ENCODE measurements at regions not wholly inside any gene's neighbourhood (a gene's known extent, or its start where the extent isn't known, plus 50 kb on each side); places are given as distances from the start of the nearest gene placed in this dataset.

DNA sequence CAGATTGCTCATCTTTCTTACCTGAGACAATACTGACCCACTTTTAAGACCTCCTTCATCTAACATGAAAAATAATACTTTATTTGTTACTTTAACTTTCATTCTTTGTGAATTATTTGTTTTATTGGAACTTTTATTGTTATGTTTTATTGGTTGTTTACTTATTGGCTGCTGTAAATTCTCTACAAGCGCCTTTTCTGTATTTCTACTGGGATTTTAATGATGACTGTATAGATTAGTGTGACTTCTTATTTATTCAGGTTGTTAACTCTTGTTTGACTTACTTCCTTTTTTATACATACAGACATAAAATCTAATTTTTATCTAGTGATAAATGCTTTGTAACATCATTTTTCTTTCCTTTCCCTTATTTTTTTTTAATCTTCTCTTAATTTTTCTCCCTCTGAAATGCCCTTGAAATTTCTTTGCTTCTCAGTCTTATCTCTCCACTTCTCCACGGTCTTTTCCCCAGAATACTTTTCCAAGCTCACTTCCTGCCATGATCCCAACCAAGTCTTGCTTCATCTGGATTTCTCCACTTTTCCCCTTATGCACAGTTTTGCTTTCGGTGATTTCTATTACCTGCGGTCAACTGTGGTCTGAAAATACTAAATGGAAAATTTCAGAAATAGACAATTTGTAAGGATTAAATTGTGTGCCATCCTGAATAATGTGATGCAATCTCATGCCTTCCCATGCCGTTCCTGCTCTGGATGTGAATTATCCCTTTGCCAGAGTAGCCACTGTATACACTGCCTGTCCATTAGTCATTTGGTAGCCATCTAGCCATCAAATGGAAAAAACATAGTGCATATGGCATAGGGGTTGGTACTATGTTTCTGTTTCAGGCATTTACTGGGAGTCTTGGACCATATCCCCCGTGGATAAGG lies 265.9 kb downstream of the PRL start:
- H3K4me3 ChIP-seq (replicated peaks in 1 of 3; ENCODE audit: insufficient read depth in 1 of 3, low read depth in 1 of 3, low read length in 3 of 3), result no peak overlapping the region
- intact Hi-C loops (cut with micrococcal nuclease), result no loop called here
- no peaks in the 10 kb centered on the region for H3K9me3 ChIP-seq (replicated peaks; ENCODE audit: control insufficient read depth, insufficient read depth, low read length)
- H3K4me1 ChIP-seq (ENCODE audit: control insufficient read depth, extremely low read depth, insufficient read depth, low read length), result peaks cover 5% of the 10 kb centered on the region
- H3K27ac ChIP-seq (ENCODE audit: insufficient read depth, low read depth, low read length), result no peak overlapping the region
- DNase-seq (ENCODE audit: low read depth, low spot score), result no peak
- H3K4me2 ChIP-seq (ENCODE audit: insufficient read depth, low read length), result no peak overlapping the region
- H4K20me1 ChIP-seq (replicated peaks; ENCODE audit: control insufficient read depth, extremely low read depth, insufficient read depth, low read length), result no peaks in the 10 kb centered on the region
- no peaks in the 10 kb centered on the region for H3K79me2 ChIP-seq (ENCODE audit: control insufficient read depth, insufficient read depth, low read length)
- H3K27me3 ChIP-seq (ENCODE audit: control insufficient read depth in 2 of 2, insufficient read depth in 2 of 2, low read length in 2 of 2), result no peaks in the 10 kb centered on the region
- no peak for TF ChIP-seq POLR2A (IDR thresholded peaks at IDR 0.05; ENCODE audit: low read depth, low read length)
- TF ChIP-seq JUN (IDR thresholded peaks at IDR 0.05; ENCODE audit: borderline replicate concordance, insufficient read depth, insufficient read length, low read depth), result no peak
- TF ChIP-seq EZH2 (IDR thresholded peaks at IDR 0.05; ENCODE audit: borderline replicate concordance, low read depth, low read length, severe bottlenecking), result no peak
- dilution Hi-C loops (cut with MboI; ENCODE audit: extremely low pct_ligation_motif_present, low sequenced_read_pairs), result no loop called here
- no peak overlapping the region for H2AFZ ChIP-seq (ENCODE audit: low read depth, low read length)
- no peaks in the 10 kb centered on the region for H3K9me1 ChIP-seq (replicated peaks; ENCODE audit: control insufficient read depth, extremely low read depth, insufficient read depth, low read length)
- no peak overlapping the region for H3K9ac ChIP-seq (replicated peaks; ENCODE audit: extremely low read depth, insufficient read depth, low read length)
- no TSS peak for BruUV-seq (replicated peaks)
- CTCF ChIA-PET, result no interaction called here
- no peak for FAIRE-seq
- no peaks in the 10 kb centered on the region for H3K36me3 ChIP-seq (ENCODE audit: control insufficient read depth in 2 of 2, extremely low read depth in 1 of 2, insufficient read depth in 2 of 2, low read length in 2 of 2)
- POLR2A ChIA-PET, result no interaction called here

DNA sequence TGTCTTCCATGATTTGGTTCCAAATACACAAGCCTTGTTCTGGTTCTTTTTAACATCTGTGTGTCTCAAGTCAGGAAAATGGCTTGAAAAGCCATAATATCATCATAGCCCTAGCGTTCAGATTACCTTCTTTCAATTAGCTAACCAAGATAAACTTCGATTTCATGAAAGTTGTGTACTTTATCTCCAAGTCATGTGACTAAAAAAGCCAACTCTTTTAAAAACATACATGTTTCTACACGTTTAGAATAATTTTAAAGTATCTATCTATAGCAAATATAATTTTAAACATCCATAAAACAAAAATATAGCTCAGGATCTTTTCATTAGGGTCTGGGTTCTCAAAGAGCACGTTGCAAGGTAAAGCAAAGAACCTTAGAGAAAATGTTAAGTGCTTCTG lies 261.1 kb downstream of the PRL start:
- H3K79me2 ChIP-seq (ENCODE audit: control insufficient read depth, insufficient read depth, low read length), result no peaks in the 10 kb centered on the region
- H3K27me3 ChIP-seq (ENCODE audit: control insufficient read depth in 2 of 2, insufficient read depth in 2 of 2, low read length in 2 of 2), result no peaks in the 10 kb centered on the region
- CTCF ChIA-PET, result interaction anchor here (1.1 kb wide), 1 partner anchor 10 kb away, joined by 3 read pairs; no protein-coding TSS in a partner anchor
- no peaks in the 10 kb centered on the region for H3K9me3 ChIP-seq (replicated peaks; ENCODE audit: control insufficient read depth, insufficient read depth, low read length)
- no peaks in the 10 kb centered on the region for H3K9me1 ChIP-seq (replicated peaks; ENCODE audit: control insufficient read depth, extremely low read depth, insufficient read depth, low read length)
- H3K4me3 ChIP-seq (replicated peaks in 1 of 3; ENCODE audit: insufficient read depth in 1 of 3, low read depth in 1 of 3, low read length in 3 of 3), result no peak overlapping the region
- POLR2A ChIA-PET, result no interaction called here
- H4K20me1 ChIP-seq (replicated peaks; ENCODE audit: control insufficient read depth, extremely low read depth, insufficient read depth, low read length), result no peaks in the 10 kb centered on the region
- H3K27ac ChIP-seq (ENCODE audit: insufficient read depth, low read depth, low read length), result no peak overlapping the region
- dilution Hi-C loops (cut with MboI; ENCODE audit: extremely low pct_ligation_motif_present, low sequenced_read_pairs), result no loop called here
- H2AFZ ChIP-seq (ENCODE audit: low read depth, low read length), result no peak overlapping the region
- no peak for DNase-seq (ENCODE audit: low read depth, low spot score)
- H3K36me3 ChIP-seq (ENCODE audit: control insufficient read depth in 2 of 2, extremely low read depth in 1 of 2, insufficient read depth in 2 of 2, low read length in 2 of 2), result no peaks in the 10 kb centered on the region
- BruUV-seq (replicated peaks), result no TSS peak
- H3K9ac ChIP-seq (replicated peaks; ENCODE audit: extremely low read depth, insufficient read depth, low read length), result no peak overlapping the region
- intact Hi-C loops (cut with micrococcal nuclease), result loop anchor here (1.0 kb wide), 1 partner anchor 102 kb away; no protein-coding TSS in a partner anchor
- H3K4me2 ChIP-seq (ENCODE audit: insufficient read depth, low read length), result no peak overlapping the region
- no peak for TF ChIP-seq FOS (IDR thresholded peaks at IDR 0.05; ENCODE audit: borderline replicate concordance, insufficient read depth, low read length)
- no peak for TF ChIP-seq MAX (IDR thresholded peaks at IDR 0.05; ENCODE audit: insufficient read depth, insufficient read length)
- TF ChIP-seq CTCF (IDR thresholded peaks at IDR 0.05; ENCODE audit: extremely low read depth in 1 of 2, insufficient read depth in 1 of 2, low read depth in 1 of 2, low read length in 2 of 2), result no peak
- TF ChIP-seq JUN (IDR thresholded peaks at IDR 0.05; ENCODE audit: borderline replicate concordance, insufficient read depth, insufficient read length, low read depth), result no peak
- no peak for TF ChIP-seq EZH2 (IDR thresholded peaks at IDR 0.05; ENCODE audit: borderline replicate concordance, low read depth, low read length, severe bottlenecking)
- TF ChIP-seq POLR2A (IDR thresholded peaks at IDR 0.05; ENCODE audit: low read depth, low read length), result no peak
- TF ChIP-seq GATA2 (IDR thresholded peaks at IDR 0.05; ENCODE audit: insufficient read depth, insufficient read length, low read depth, low read length), result no peak
- no peak for TF ChIP-seq MYC (IDR thresholded peaks at IDR 0.05; ENCODE audit: low read depth, low read length)
- no peak for TF ChIP-seq POLR2AphosphoS5 (IDR thresholded peaks at IDR 0.05; ENCODE audit: insufficient read depth, low read depth, low read length)
- H3K4me1 ChIP-seq (ENCODE audit: control insufficient read depth, extremely low read depth, insufficient read depth, low read length), result peaks cover 8% of the 10 kb centered on the region
- no peak for FAIRE-seq

Measured in endothelial cell of umbilical vein (primary cell).